ENCODE measurements at regions not wholly inside any gene's neighbourhood (a gene's known extent, or its start where the extent isn't known, plus 50 kb on each side); places are given as distances from the start of the nearest gene placed in this dataset.

DNA sequence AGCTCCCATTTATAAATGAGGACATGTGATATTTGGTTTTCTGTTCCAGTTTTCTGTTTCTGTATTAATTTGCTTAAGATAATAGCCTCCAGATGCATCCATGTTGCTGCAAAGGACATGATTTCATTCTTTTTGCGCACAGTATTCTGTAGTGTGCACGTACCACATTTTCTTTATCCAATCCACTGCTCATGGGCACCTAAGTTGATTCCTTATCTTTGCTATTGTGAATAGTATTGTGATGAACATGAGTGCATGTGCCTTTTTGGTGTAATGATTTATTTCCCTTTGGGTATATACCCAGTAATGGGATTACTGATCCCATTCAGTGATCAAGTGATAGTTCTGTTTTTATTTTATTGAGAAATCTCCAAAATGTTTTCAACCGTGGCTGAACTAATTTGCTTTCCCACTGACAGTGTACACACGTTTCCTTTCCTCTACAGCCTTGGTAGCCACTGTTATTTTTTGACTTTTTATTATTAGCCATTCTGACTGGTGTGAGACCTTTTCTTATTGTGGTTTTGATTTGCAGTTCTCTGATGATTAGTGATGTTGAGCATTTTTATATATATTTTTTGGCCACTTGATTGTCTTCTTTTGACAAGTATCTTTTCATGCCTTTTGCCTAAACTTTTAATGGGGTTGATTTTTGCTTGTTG lies 226.0 kb upstream of the ANO3 start:
- intact Hi-C loops (cut with DNase I) = no loop called here
- DNase-seq (ENCODE audit: low spot score) = no peak
- Histone ChIP-seq H3K27me3 (replicated peaks; ENCODE audit: insufficient read depth) (no peaks in the 10 kb centered on the region), H3K27ac (no peak overlapping the region), H3K4me3 (no peak overlapping the region), H3K36me3 (no peaks in the 10 kb centered on the region), H3K9me3 (no peaks in the 10 kb centered on the region), H3K4me1 (replicated peaks) (no peaks in the 10 kb centered on the region)
- WGBS = 60% methylated on average over 4 of the region's 4 CpGs
- TF ChIP-seq, protein P1, sequence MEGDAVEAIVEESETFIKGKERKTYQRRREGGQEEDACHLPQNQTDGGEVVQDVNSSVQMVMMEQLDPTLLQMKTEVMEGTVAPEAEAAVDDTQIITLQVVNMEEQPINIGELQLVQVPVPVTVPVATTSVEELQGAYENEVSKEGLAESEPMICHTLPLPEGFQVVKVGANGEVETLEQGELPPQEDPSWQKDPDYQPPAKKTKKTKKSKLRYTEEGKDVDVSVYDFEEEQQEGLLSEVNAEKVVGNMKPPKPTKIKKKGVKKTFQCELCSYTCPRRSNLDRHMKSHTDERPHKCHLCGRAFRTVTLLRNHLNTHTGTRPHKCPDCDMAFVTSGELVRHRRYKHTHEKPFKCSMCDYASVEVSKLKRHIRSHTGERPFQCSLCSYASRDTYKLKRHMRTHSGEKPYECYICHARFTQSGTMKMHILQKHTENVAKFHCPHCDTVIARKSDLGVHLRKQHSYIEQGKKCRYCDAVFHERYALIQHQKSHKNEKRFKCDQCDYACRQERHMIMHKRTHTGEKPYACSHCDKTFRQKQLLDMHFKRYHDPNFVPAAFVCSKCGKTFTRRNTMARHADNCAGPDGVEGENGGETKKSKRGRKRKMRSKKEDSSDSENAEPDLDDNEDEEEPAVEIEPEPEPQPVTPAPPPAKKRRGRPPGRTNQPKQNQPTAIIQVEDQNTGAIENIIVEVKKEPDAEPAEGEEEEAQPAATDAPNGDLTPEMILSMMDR (IDR thresholded peaks at IDR 0.05) = no peak
- TF ChIP-seq POLR2AphosphoS5 (IDR thresholded peaks at IDR 0.05) (no peak), POLR2A (IDR thresholded peaks at IDR 0.05) (no peak)

DNA sequence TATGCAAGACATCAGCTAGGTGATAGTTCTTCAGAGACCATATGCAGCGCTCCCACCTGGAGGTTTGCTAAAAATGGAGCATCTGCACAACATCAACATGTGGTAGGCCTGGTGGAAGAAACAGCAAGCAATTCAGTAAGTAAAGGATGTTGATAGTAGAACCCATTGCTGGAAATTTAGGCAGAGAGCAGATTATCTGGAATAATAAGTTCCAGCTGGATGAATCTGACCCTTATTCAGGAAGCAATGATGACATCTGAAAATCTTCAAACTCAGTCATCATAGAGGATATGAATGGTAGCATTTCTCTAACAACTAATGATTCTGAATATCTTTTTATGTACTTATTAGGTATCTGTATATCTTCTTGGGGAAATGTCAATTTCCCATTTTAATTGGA lies 225.2 kb upstream of the ANO3 start:
- Histone ChIP-seq H3K4me1 (replicated peaks) (no peaks in the 10 kb centered on the region), H3K4me3 (no peak overlapping the region), H3K27ac (no peak overlapping the region), H3K9me3 (no peaks in the 10 kb centered on the region), H3K36me3 (no peaks in the 10 kb centered on the region), H3K27me3 (replicated peaks; ENCODE audit: insufficient read depth) (no peaks in the 10 kb centered on the region)
- no peak for DNase-seq (ENCODE audit: low spot score)
- TF ChIP-seq POLR2A (IDR thresholded peaks at IDR 0.05) (no peak), POLR2AphosphoS5 (IDR thresholded peaks at IDR 0.05) (no peak)
- TF ChIP-seq, protein P1 (IDR thresholded peaks at IDR 0.05) = no peak
- intact Hi-C loops (cut with DNase I) = no loop called here
- 54% methylated on average over 1 of the region's 1 CpG for WGBS

DNA sequence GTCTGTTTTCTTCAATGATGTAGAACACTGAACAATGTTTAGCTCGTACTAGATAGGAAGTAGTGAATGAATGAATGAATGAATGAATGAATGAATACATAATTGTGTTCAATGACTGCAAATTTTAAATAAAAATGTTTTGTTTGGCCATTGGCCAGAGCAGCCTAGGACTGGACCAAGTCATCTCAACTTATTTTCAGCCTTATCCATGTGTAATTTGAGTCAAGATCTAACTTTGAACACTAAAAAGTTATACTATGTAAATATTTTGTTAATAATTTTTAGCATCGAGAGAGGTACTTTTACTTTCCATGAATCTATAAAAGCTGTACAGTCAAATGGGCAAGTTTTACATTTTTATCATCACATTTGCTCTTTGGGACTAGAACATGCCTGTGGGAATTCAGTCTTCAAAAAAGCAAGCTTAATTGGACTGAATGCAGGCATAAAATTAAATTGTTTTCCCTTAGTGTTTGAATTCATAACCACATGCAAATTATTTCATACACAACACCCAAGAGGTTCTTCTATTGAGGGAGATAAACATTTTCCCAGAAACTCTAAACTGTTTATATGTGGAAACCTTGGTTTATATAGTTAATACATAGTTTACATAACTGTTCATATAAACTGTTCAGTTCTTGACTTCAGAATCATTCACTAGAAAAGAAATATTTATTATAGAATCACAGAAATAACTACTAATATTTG lies 222.1 kb upstream of the ANO3 start:
- H3K4me3 ChIP-seq = no peak overlapping the region
- H3K27ac ChIP-seq = no peak overlapping the region
- no peaks in the 10 kb centered on the region for H3K36me3 ChIP-seq
- no peaks in the 10 kb centered on the region for H3K9me3 ChIP-seq
- intact Hi-C loops (cut with DNase I) = no loop called here
- DNase-seq (ENCODE audit: low spot score) = no peak
- no peaks in the 10 kb centered on the region for H3K27me3 ChIP-seq (replicated peaks; ENCODE audit: insufficient read depth)
- 38% methylated on average over 2 of the region's 2 CpGs for WGBS
- H3K4me1 ChIP-seq (replicated peaks) = no peaks in the 10 kb centered on the region
- no peak for TF ChIP-seq POLR2AphosphoS5 (IDR thresholded peaks at IDR 0.05)

DNA sequence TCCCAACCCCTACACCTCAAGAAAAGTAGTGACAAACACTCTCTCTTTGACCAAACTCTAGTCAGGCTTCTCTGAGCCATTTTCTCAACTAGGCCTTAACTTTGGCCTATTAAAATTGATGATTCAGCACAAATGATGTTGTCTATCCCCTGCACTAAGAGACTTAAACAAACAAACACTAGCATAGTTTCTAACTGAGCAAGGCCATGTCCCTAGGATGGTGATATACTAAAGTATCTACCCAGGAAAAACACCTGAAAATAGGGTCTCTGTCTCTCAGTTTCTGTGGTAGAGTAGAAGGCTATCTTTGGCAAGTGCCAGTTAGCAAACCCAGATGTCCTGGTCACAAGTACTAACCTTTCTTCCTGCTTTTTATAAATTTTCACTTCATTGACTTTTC lies 219.7 kb upstream of the ANO3 start:
- no peaks in the 10 kb centered on the region for H3K9me3 ChIP-seq
- no peaks in the 10 kb centered on the region for H3K36me3 ChIP-seq
- intact Hi-C loops (cut with DNase I) = no loop called here
- TF ChIP-seq, protein P1 (IDR thresholded peaks at IDR 0.05) = no peak
- TF ChIP-seq POLR2AphosphoS5 (IDR thresholded peaks at IDR 0.05) = no peak
- TF ChIP-seq POLR2A (IDR thresholded peaks at IDR 0.05) = no peak
- H3K27me3 ChIP-seq (replicated peaks; ENCODE audit: insufficient read depth) = no peaks in the 10 kb centered on the region
- no peak for DNase-seq (ENCODE audit: low spot score)
- H3K4me3 ChIP-seq = no peak overlapping the region
- no peak overlapping the region for H3K27ac ChIP-seq
- H3K4me1 ChIP-seq (replicated peaks) = no peaks in the 10 kb centered on the region

DNA sequence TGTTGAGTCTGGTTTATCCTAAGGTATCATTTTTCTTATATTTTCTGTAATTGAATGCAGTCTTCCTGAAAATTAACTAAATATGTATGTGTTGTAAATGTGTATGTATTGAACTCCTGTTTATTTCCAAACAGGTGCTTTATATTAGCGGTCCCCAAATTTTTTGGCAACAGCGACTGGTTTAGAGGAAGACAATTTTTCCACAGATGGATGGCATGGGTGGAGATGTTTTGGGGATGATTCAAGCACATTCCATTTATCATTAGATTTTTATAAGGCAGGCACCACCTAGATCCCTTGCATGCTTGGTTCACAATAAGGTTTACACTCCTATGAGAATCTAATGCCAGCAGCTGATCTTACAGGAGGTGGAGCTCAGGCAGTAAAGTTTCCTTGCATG lies 210.5 kb upstream of the ANO3 start:
- DNase-seq (ENCODE audit: low spot score) = no peak
- 95% methylated on average over 2 of the region's 2 CpGs for WGBS
- no peaks in the 10 kb centered on the region for H3K9me3 ChIP-seq
- H3K4me3 ChIP-seq = no peak overlapping the region
- no peaks in the 10 kb centered on the region for H3K36me3 ChIP-seq
- no peaks in the 10 kb centered on the region for H3K4me1 ChIP-seq (replicated peaks)
- TF ChIP-seq POLR2A (IDR thresholded peaks at IDR 0.05) = no peak
- no peak for TF ChIP-seq POLR2AphosphoS5 (IDR thresholded peaks at IDR 0.05)
- TF ChIP-seq, protein P1 (IDR thresholded peaks at IDR 0.05) = no peak
- intact Hi-C loops (cut with DNase I) = no loop called here
- H3K27me3 ChIP-seq (replicated peaks; ENCODE audit: insufficient read depth) = no peaks in the 10 kb centered on the region
- H3K27ac ChIP-seq = no peak overlapping the region
